Ishikawa (cell line): ENCODE measurements at regions not wholly inside any gene's neighbourhood (a gene's known extent, or its start where the extent isn't known, plus 50 kb on each side); places are given as distances from the start of the nearest gene placed in this dataset.

Experiments used
- EGR1 ChIP-seq: IDR thresholded peaks from 2 replicates; pipeline ENCODE4 v1.6.1; 2012
- TEAD4 ChIP-seq: IDR thresholded peaks from 2 replicates; pipeline ENCODE4 v1.6.1; 2012

DNA sequence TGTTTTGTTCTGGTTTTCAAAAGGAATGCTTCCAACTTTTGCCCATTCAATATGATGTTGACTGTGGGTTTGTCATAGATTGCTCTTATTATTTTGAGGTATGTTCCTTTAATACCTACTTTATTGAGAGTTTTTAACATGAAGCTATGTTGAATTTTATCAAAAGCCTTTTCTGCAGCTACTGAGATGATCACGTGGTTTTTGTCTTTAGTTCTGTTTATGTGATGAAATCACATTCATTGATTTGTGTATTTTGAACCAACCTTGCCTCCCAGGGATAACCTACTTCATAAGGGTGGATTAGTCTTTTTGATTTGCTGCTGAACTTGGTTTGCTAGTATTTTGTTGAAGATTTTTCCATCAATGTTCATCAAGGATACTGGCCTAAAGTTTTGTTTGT is 92.7 kb upstream of the TCF21 start:
- TF ChIP-seq TEAD4 = no peak
- no peak for TF ChIP-seq EGR1
